NCI-H2196 treated with DMSO at 0.1 percent for 48 hours (cell line): ENCODE measurements at regions not wholly inside any gene's neighbourhood (a gene's known extent, or its start where the extent isn't known, plus 50 kb on each side); places are given as distances from the start of the nearest gene placed in this dataset.
"Not testable (repeated sequence)": the region's sequence is repeated elsewhere in the genome, so short reads cannot be mapped to it uniquely, and the experiment has no call there.

Source experiments
- DNase-seq: peaks from one replicate; lab custom pipeline; 2025; ENCODE audit not compliant: unreplicated experiment; lab: John Stamatoyannopoulos, UW

- DNase-seq: no peak
Measured at GRCh38 chr1:193451001-193451400, 264.6 kb upstream of the B3GALT2 start.

GRCh38 chr1:193448682-193449461 lies 262.5 kb upstream of the B3GALT2 start:
- no peak for DNase-seq

- no peak for DNase-seq
Measured at GRCh38 chr1:193443886-193444285, 257.5 kb upstream of the B3GALT2 start.

GRCh38 chr1:193438771-193439170 lies 252.4 kb upstream of the B3GALT2 start:
- no peak for DNase-seq

GRCh38 chr1:193438312-193438711 lies 251.9 kb upstream of the B3GALT2 start:
- DNase-seq: no peak

- DNase-seq: no peak
Measured at GRCh38 chr1:193437785-193438184, 251.4 kb upstream of the B3GALT2 start.

GRCh38 chr1:193437333-193437732 lies 250.9 kb upstream of the B3GALT2 start:
- DNase-seq: not testable (repeated sequence)

DNA sequence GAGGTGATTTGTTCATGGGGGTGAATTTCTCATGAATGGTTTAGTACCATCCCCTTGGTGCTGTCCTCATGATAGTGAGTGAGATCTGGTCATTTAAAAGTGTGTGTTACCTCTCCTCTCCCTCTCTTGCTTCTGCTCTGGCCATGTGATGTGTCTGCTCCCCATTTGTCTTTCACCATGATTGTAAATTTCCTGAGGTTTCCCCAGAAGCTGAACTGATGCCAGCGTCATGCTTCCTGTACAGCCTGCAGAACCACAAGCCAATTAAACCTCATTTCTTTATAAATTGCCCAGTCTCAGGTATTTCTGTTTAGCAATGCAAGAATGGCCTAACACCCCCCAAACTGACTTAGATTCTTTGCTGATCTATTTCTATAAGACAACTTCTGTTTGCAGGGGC lies 249.4 kb upstream of the B3GALT2 start:
- DNase-seq: no peak

- no peak for DNase-seq
Measured at GRCh38 chr1:193434319-193434718, 247.9 kb upstream of the B3GALT2 start.

GRCh38 chr1:193433599-193433998 lies 247.2 kb upstream of the B3GALT2 start:
- DNase-seq: no peak

DNA sequence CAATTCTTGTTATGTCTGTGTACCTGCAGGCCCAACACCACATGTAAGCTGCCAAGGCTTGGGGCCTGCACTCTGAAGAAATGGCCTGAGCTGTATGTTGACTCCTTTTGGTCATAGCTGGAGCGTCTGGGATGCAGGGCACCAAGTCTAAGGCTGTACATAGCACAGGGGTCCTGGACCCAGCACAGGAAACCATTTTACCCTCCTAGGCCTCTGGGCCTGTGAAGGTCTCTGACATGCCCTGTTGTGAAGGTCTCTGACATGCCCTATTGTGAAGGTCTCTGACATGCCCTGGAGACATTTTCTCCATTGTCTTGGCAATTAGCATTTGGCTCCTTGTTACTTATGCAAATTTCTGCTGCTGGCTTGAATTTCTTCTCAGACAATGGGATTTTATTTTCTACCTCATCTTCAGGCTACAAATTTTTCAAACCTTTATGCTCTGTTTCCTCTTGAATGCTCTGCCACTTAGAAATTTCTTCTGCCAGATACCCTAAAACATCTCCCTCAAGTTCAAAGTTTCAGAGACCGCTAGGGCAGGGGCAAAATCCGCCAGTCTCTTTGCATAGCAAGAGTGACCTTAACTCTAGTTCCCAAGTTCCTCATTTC lies 246.7 kb upstream of the B3GALT2 start:
- no peak for DNase-seq

- DNase-seq: no peak
Measured at GRCh38 chr1:193431265-193431977, 245.0 kb upstream of the B3GALT2 start.

DNA sequence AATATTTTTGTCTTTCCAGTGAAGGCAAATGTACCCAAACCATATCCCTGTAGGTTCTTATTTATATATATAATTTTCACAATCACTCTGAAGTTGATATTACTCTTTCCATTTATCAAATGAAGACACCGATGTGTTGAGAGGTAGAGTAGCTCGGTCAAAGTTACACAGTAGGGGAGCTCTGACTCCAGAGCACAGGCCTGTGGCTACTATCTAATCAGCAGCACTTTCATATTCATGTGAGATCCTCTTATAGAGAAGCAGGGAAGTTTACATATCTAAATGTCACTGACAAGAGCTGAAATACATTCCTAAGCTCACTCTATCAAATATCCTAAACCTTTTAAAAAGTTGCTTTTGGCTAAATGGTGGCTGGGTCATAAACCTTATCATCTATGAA lies 241.1 kb upstream of the B3GALT2 start:
- no peak for DNase-seq

GRCh38 chr1:193426061-193426460 lies 239.6 kb upstream of the B3GALT2 start:
- DNase-seq: no peak

- no peak for DNase-seq
Measured at GRCh38 chr1:193421487-193421886, 235.1 kb upstream of the B3GALT2 start.

GRCh38 chr1:193419295-193419694 lies 232.9 kb upstream of the B3GALT2 start:
- no peak for DNase-seq

GRCh38 chr1:193418745-193419058 lies 232.3 kb upstream of the B3GALT2 start:
- no peak for DNase-seq

DNA sequence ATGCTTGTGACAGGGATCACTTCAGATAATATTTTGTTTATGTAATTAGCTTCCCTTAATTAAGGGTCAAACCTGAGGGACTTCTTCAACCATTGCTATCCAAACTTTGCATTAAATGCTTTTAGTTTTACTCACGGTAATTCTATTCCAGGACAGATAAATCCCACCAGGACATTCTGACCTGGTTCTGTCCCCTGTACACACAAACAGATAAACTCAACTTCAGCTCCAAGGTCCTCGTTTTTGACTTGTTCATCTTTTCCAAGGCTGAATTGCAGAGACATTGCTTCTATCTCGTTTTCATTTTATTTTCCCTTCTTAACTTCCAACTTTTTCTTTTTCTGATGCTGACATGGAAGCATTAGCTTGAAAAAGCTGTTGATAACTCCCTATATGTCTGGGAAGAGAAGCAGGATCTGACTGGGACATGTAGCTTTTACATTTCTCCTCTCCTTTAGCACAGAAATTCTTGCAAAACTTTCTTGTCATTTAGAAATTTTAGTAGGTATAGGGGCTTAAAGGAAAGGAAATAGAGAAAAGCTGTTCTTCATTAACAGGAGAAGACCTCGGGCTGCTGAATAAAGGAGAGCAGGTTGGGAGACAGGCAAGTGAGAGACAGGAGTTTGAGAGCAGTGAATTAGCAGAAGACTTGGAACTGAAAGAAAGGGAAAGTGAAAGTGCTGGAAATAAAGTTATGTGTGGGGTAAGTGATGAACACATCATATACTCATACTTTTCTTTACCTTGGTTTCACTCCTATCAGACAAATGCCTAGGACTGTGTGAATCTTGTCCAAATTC lies 231.7 kb upstream of the B3GALT2 start:
- no peak for DNase-seq

GRCh38 chr1:193417403-193417802 lies 231.0 kb upstream of the B3GALT2 start:
- no peak for DNase-seq

GRCh38 chr1:193416226-193417024 lies 230.0 kb upstream of the B3GALT2 start:
- DNase-seq: no peak

DNA sequence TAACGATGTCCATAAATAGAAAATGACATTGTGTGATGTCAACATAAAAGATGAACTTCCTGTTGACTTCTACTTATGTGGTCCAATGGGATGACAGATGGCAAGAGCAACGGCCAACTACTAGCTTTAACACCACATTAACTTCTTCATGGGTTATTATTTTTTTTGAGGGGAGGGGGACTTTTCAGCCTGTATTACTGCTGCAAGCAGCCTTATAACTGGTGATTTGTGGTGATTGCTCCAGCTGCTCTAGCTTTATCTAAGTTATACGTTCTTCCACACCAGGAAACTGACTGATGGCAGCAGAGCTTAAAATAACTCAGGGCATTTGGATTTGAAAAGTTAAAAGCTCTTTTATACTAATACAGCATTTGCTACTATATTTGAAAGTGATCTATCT lies 228.8 kb upstream of the B3GALT2 start:
- DNase-seq: no peak
